HG03575 (cell line): ENCODE measurements at regions not wholly inside any gene's neighbourhood (a gene's known extent, or its start where the extent isn't known, plus 50 kb on each side); places are given as distances from the start of the nearest gene placed in this dataset.

Experiments
- ATAC-seq: cut with Tn5 transposase; IDR thresholded peaks from one replicate; pipeline ENCODE4 v1.9.1; 2021; ENCODE audit not compliant: unreplicated experiment, insufficient number of reproducible peaks, low FRiP score; ENCODE audit errors: extremely low read depth

- no peak for ATAC-seq
Observed at GRCh38 chr7:46741181-46741580, 820.1 kb upstream of the IGFBP3 start.

DNA sequence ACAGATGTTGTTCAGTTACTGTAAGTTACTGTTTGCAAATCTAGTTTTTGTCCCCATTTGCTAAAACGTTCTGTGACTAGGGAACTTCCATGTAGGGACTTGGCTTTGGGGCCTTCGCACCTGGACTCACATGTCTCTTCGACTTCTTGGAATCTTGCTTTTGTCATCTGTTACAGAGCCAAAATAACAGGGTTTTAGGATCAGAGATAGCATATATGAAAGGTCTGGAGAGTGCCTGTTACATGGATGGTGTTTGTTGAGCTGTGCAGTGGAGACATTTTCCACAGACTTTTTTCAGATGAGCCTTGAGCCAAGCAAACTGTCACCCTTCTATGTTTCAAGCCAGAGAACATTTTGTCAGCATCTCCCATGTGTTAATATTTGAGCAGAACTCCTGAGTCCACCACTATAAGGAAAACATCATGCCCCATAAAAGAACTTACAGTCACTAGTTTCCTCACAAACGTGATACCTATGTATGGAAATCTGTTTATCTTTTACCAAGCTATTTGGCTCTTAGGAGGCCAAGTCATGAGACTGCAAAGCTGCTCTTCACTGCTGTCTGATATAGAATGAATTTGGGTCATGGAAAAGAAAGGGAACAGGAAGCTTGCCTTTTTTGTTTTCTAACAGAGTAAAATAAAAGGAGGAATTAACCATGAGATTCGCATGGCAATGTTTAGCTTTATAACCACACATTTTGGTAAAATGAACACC lies 818.6 kb upstream of the IGFBP3 start:
- ATAC-seq, result no peak

DNA sequence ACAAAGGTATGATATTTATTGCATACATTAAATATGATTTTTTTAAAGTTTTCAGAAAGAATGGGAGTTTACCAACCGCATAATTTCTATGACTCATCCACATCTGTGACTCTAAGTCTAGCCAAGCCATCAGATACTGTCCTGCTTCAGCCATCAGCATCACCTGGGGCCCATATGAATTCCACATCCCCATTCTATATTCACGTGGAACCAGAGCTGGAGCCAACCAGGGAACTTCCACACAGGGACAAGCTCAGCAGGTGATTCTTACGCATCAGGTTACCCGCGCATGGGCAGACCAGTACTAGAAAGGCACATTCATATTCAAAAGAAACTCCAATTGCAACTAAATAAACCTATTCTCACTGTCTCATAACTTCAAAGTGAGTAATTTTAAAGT lies 817.7 kb upstream of the IGFBP3 start:
- no peak for ATAC-seq

GRCh38 chr7:46738165-46738564 lies 817.1 kb upstream of the IGFBP3 start:
- no peak for ATAC-seq

GRCh38 chr7:46725838-46726237 lies 804.8 kb upstream of the IGFBP3 start:
- no peak for ATAC-seq

- ATAC-seq, result no peak
Observed at GRCh38 chr7:46725136-46725535, 804.1 kb upstream of the IGFBP3 start.

DNA sequence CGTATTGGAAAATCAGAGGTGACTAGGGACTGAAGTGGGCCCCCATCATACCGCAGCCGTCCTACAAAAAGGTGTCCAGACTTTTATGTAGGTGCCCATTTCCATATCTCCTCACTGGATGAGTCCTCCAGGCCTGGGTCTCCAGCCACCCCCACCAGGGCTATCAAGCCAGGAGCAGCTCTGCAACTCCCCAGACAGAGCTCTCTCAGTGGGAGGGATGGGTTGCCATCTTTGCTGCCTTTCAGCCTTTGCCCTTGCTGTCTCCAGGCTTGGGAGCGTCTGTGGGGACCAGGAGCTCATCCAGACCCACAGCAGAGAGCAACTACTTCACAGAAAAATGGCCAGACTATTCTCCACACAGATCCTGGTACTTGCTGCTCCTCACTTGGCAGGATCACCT lies 802.7 kb upstream of the IGFBP3 start:
- no peak for ATAC-seq

DNA sequence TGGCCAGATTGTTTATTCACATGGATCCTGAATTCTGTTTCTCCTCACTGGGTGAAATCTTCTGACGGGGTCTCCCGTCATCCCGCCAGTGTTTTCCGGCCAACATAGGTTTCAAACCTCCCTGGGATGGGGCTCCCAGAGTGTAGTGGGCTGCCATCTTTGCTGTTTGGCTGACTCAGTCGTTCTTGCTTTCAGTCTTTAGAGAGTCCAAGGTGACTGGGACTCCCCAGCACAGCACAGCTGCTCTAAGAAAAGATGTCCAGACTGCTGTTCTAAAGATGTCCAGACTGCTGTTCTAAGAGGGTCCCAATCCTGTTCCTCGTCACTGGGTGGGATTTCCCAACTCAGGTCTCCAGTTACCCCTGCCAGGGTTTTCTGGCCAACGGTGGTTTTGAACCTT lies 801.9 kb upstream of the IGFBP3 start:
- no peak for ATAC-seq

DNA sequence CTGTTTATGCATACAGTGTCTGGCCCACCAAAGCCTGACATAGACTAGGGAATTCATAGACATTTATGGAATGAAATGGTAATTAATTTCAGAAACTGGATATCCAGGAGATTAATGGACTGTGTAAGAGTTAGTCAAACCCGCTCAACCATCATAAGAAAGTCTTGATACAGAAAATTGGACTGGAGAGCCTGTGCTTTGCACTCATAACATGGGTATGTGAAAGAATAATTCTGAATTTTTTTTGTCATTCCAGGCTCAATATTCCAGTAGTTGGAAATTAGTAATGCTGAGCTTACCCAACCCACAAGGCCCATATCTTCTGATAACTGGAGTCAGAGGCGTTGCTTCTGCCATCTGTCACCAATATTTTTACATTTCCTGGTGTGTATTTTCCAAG lies 799.7 kb upstream of the IGFBP3 start:
- no peak for ATAC-seq

GRCh38 chr7:46719616-46720015 lies 798.5 kb upstream of the IGFBP3 start:
- ATAC-seq, result no peak

DNA sequence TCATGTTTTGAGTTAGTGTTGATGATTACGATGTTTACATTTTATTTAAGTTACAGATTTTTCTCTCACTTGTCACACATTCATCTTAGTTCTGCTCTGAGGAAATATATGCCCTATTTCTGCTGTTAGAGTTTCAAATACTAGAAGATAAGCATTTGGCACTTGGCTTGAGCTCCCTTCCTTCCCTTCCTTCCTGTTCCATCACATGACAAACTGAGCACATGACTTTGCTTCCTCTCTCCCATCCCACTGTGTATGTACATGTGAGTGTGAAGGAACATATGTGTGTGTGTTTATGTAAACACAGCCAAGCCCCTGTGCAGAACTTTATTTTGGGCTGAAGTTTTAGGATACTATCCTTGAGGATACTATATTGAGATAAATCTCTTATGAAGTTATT lies 795.9 kb upstream of the IGFBP3 start:
- no peak for ATAC-seq

DNA sequence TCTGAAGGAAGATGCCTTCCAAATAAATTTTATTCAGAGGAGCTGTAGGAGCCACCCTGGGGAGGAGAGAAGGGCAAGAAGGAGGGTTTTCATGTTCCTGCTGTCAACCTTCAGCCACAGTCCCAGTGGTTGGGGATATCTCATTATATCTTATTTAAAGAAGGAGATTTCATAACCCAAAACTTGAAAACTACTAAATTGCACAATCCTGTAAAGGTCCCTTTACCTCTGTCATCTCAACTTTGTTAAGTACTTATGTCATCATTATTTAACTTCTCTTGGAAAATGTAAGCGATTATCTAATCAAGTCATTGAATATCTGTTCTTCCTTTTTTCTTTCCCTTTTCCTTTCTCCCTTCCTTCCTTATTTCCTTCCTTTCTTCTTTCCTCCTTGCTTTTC lies 794.5 kb upstream of the IGFBP3 start:
- no peak for ATAC-seq

GRCh38 chr7:46714904-46715303 lies 793.8 kb upstream of the IGFBP3 start:
- ATAC-seq, result no peak

GRCh38 chr7:46713868-46714596 lies 793.0 kb upstream of the IGFBP3 start:
- no peak for ATAC-seq

GRCh38 chr7:46710927-46711326 lies 789.9 kb upstream of the IGFBP3 start:
- no peak for ATAC-seq

- no peak for ATAC-seq
Observed at GRCh38 chr7:46707973-46708372, 786.9 kb upstream of the IGFBP3 start.

GRCh38 chr7:46705386-46706255 lies 784.5 kb upstream of the IGFBP3 start:
- ATAC-seq, result no peak

DNA sequence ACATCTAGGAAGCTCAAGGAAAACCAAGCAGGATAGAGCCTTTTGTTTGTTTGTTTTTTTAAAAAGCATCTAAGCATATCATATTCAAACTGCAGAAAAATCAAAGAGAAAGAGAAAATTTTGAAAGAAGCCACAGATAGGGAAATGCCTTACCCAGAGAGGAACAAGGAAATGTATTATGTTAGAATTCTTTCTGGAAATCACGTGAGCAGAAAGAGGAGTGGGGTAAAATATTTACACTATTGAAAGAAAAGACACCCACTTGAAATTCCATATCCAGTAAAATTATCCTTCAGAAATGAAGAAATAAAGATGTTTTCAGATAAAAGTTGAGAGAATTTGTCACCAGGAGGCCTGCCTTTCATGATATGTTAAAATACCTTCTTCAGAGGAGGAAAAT lies 775.7 kb upstream of the IGFBP3 start:
- ATAC-seq, result no peak

DNA sequence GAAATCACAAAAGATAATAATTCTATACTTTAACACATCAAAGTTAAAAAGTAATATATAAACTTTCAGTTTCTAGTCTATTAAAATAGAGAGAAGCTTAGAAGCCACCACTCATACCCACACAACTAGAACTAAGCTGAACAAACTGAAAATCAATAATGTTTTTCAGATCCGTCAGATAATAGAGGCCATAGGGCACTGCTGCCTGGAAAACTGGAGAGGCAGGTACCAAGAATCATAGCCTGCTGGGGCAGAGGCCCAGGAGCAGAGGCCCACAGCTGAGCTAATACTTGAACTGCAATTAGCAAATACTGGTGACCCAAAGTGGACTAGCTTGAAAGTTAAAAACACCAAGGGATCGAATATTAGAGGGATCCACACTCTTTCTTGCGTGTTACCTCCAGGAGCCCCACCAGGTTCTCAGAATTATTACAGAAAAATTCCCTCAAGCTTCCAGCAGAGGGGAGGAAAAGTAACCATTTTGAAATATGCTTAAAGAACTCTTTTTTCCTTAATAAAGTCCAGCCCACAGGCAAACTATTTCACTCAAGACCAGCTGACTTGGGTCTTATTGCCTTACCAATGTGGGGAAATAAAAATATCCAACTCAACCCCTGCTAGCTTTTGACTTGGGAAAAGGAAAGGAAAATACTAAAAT lies 774.1 kb upstream of the IGFBP3 start:
- ATAC-seq, result no peak
